Left ventricle myocardium inferior (tissue), 1 donor: ENCODE measurements at regions not wholly inside any gene's neighbourhood (a gene's known extent, or its start where the extent isn't known, plus 50 kb on each side); places are given as distances from the start of the nearest gene placed in this dataset.

Experiments used
- DNase-seq: peaks from one replicate; pipeline ENCODE4 v3.0.0-alpha.2; 2020
- H3K27ac ChIP-seq: fragments of 200-600 bp; replicated peaks from 2 replicates; pipeline ENCODE4 v1.8.0; 2021
- H3K27me3 ChIP-seq: fragments of 200-600 bp; 2 replicates; pipeline ENCODE4 v1.8.0; 2021; ENCODE audit warnings: low read depth
- H3K36me3 ChIP-seq: fragments of 200-600 bp; 2 replicates; pipeline ENCODE4 v1.8.0; 2021
- H3K4me1 ChIP-seq: fragments of 200-600 bp; 2 replicates; pipeline ENCODE4 v1.8.0; 2021
- H3K4me3 ChIP-seq: fragments of 200-600 bp; 2 replicates; pipeline ENCODE4 v1.8.0; 2021; ENCODE audit warnings: mild to moderate bottlenecking, moderate library complexity
- H3K9me3 ChIP-seq: fragments of 200-600 bp; replicated peaks from 2 replicates; pipeline ENCODE4 v1.8.0; 2021
- intact Hi-C: fragments of 100-400 bp; cut with micrococcal nuclease; formaldehyde crosslinking; loops from one replicate; pipeline ENCODE4 v1.11.0; 2022
- TF ChIP-seq, protein P1 (sequence below): fragments of 200-600 bp; IDR thresholded peaks from 2 replicates; pipeline ENCODE4 v1.8.0; 2021; ENCODE audit warnings: antibody characterized with exemption, mild to moderate bottlenecking, borderline replicate concordance
- donor health status: DM: no; HTN: yes; CAD: no; lungs with severe emphysema.

DNA sequence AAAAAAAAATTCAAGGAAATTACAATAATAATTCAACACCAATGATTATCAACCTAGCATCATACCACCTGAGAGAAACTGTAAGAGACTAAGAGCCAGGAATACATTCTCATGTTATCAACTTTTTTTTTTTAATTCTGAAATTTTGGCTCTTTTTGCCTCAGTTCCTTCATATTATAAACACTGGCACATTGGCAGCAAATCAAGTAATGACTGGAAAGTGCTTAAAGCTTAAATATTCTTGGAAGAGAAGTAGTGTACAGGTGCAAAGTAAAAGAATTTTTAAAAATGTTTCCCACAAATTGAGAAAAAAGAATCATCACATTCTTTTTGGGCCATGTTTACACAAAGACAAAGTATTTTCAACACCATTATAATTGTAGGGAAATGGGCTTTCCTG lies 296.9 kb upstream of the SOX5 start:
- Histone ChIP-seq H3K27ac (no peak overlapping the region), H3K9me3 (no peaks in the 10 kb centered on the region), H3K4me1 (no peaks in the 10 kb centered on the region), H3K27me3 (no peaks in the 10 kb centered on the region), H3K36me3 (no peaks in the 10 kb centered on the region), H3K4me3 (no peak overlapping the region)
- TF ChIP-seq, protein P1, sequence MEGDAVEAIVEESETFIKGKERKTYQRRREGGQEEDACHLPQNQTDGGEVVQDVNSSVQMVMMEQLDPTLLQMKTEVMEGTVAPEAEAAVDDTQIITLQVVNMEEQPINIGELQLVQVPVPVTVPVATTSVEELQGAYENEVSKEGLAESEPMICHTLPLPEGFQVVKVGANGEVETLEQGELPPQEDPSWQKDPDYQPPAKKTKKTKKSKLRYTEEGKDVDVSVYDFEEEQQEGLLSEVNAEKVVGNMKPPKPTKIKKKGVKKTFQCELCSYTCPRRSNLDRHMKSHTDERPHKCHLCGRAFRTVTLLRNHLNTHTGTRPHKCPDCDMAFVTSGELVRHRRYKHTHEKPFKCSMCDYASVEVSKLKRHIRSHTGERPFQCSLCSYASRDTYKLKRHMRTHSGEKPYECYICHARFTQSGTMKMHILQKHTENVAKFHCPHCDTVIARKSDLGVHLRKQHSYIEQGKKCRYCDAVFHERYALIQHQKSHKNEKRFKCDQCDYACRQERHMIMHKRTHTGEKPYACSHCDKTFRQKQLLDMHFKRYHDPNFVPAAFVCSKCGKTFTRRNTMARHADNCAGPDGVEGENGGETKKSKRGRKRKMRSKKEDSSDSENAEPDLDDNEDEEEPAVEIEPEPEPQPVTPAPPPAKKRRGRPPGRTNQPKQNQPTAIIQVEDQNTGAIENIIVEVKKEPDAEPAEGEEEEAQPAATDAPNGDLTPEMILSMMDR = no peak
- intact Hi-C loops = no loop called here
- DNase-seq = no peak

DNA sequence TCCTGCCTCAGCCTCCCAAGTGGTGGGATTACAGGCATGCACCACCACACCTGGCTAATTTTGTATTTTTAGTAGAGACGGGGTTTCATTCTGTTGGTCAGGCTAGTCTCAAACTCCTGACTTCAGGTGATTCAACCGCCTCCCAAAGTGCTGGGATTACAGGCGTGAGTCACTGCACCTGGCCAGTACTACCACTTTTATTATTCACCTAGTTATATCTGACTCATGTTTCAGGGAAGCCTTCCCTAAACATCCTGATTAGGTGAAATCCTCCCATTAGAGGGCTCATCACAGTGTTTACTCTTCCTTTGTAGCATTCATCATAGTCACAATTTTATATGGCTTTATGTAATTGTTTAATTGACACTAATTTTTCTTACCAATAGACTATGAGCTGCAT lies 295.3 kb upstream of the SOX5 start:
- no peaks in the 10 kb centered on the region for H3K27me3 ChIP-seq
- no peak for DNase-seq
- no peaks in the 10 kb centered on the region for H3K9me3 ChIP-seq
- no peak overlapping the region for H3K4me3 ChIP-seq
- no peaks in the 10 kb centered on the region for H3K36me3 ChIP-seq
- intact Hi-C loops = no loop called here
- H3K27ac ChIP-seq = no peak overlapping the region
- TF ChIP-seq, protein P1 = no peak
- H3K4me1 ChIP-seq = no peaks in the 10 kb centered on the region

GRCh38 chr12:24244231-24244630 lies 294.8 kb upstream of the SOX5 start:
- Histone ChIP-seq H3K4me1 (no peaks in the 10 kb centered on the region), H3K36me3 (no peaks in the 10 kb centered on the region), H3K4me3 (no peak overlapping the region), H3K9me3 (no peaks in the 10 kb centered on the region), H3K27me3 (no peaks in the 10 kb centered on the region), H3K27ac (no peak overlapping the region)
- TF ChIP-seq, protein P1 = no peak
- intact Hi-C loops = no loop called here
- no peak for DNase-seq

- no peaks in the 10 kb centered on the region for H3K4me1 ChIP-seq
- H3K36me3 ChIP-seq = no peaks in the 10 kb centered on the region
- no peaks in the 10 kb centered on the region for H3K27me3 ChIP-seq
- DNase-seq = no peak
- no peak overlapping the region for H3K4me3 ChIP-seq
- H3K27ac ChIP-seq = no peak overlapping the region
- TF ChIP-seq, protein P1 = no peak
- no peaks in the 10 kb centered on the region for H3K9me3 ChIP-seq
- intact Hi-C loops = no loop called here
These were observed 291.2 kb upstream of the SOX5 start for GRCh38 chr12:24240707-24241106.

DNA sequence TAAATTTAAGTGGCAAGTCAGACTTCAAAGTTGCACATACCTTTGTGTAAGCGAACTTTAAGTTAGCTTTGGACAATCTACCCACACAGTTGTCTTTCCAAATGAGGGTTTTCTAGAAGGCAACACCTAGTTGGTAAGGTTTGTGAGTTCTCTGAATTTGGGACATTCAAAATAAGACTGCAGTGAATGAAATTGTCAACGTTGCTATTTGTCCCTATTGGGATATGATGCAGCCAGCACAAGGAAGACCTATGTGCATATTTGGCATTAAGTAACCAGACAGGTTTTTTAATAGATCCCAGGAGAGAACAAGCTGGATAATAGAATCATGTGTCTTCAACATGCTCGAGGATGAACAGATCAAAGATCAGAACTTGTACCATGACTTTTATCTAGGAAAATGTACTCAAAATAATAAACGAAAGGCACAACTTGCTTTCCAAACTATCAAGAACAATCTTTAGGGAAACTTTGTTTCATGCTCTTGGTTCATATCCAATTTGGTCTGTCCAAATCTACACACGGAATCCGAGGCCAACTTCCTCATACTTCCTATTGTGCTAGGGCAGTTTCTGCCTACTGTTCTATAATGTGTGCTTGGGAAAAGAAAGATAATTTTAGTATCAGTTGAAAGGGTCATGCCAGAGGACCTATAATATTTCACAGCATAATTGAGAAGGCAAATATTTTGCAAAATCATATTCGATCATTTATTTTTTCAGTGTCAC lies 284.2 kb upstream of the SOX5 start:
- H3K4me1 ChIP-seq = no peaks in the 10 kb centered on the region
- H3K36me3 ChIP-seq = no peaks in the 10 kb centered on the region
- no peaks in the 10 kb centered on the region for H3K27me3 ChIP-seq
- H3K9me3 ChIP-seq = no peaks in the 10 kb centered on the region
- H3K27ac ChIP-seq = no peak overlapping the region
- no peak overlapping the region for H3K4me3 ChIP-seq
- no peak for DNase-seq
- TF ChIP-seq, protein P1 = no peak
- intact Hi-C loops = no loop called here

DNA sequence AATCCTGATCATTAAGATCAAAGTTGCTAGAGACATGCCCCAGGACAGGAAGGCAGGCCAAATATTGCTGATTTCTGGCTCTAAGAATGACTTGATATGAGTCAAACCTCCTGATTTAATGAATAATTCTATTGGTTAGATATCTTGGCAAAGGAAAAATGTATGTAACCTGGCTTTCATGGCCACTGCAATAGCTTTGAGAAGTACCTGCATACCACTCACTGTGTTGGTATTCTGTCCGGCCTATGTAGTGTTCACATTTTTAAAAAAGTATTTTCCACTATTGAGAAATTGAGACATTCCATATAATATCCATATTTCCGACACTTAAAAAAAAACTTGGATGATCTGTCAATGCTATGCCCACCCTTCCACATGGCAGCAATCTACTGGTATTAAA lies 283.1 kb upstream of the SOX5 start:
- no peaks in the 10 kb centered on the region for H3K9me3 ChIP-seq
- no peaks in the 10 kb centered on the region for H3K36me3 ChIP-seq

More for the DNA sequence above, 283.1 kb upstream of the SOX5 start:
- no peak for DNase-seq
- Histone ChIP-seq H3K27me3 (no peaks in the 10 kb centered on the region), H3K4me1 (no peaks in the 10 kb centered on the region), H3K27ac (no peak overlapping the region), H3K4me3 (no peak overlapping the region)
- TF ChIP-seq, protein P1 = no peak
- intact Hi-C loops = no loop called here
